Endodermal cell (in vitro differentiated cells): ENCODE measurements at regions not wholly inside any gene's neighbourhood (a gene's known extent, or its start where the extent isn't known, plus 50 kb on each side); places are given as distances from the start of the nearest gene placed in this dataset.
"Not testable (repeated sequence)": the region's sequence is repeated elsewhere in the genome, so short reads cannot be mapped to it uniquely, and the experiment has no call there.

Experiments
- DNase-seq: peaks from one replicate; pipeline ENCODE4 v3.0.0-alpha.2; 2017
- H3K27ac ChIP-seq: 2 replicates; pipeline ENCODE4 v1.5.1; 2013; ENCODE audit warnings: mild to moderate bottlenecking, low read depth, low read length, moderate library complexity
- H3K27me3 ChIP-seq: 2 replicates; pipeline ENCODE4 v1.6.1; 2013; ENCODE audit warnings: mild to moderate bottlenecking, low read length, moderate library complexity; ENCODE audit not compliant: insufficient read depth, control insufficient read depth, poor library complexity, severe bottlenecking
- H3K36me3 ChIP-seq: 2 replicates; pipeline ENCODE4 v1.7.0; 2013; ENCODE audit warnings: mild to moderate bottlenecking, low read length, moderate library complexity; ENCODE audit not compliant: control insufficient read depth, insufficient read depth
- H3K4me1 ChIP-seq: one replicate; pipeline ENCODE4 v1.7.0; 2013; ENCODE audit warnings: low read length; ENCODE audit not compliant: control insufficient read depth, insufficient read depth
- H3K4me3 ChIP-seq: 2 replicates; pipeline ENCODE4 v1.5.1; 2013; ENCODE audit warnings: mild to moderate bottlenecking, low read length, moderate library complexity
- H3K9ac ChIP-seq: 2 replicates; pipeline ENCODE4 v1.6.1; 2013; ENCODE audit warnings: mild to moderate bottlenecking, low read length, moderate library complexity; ENCODE audit not compliant: poor library complexity, severe bottlenecking; ENCODE audit errors: extremely low read depth
- H3K9me3 ChIP-seq: 2 replicates; pipeline ENCODE4 v1.6.1; 2013; ENCODE audit warnings: mild to moderate bottlenecking, low read length, moderate library complexity; ENCODE audit not compliant: control insufficient read depth
- H3K27ac Mint-ChIP-seq: 2 replicates; pipeline ENCODE4 v1.8.0; 2020; ENCODE audit warnings: mixed read lengths
- H3K27me3 Mint-ChIP-seq: 2 replicates; pipeline ENCODE4 v1.8.0; 2021; ENCODE audit warnings: mild to moderate bottlenecking, mixed read lengths; ENCODE audit not compliant: insufficient read depth
- H3K36me3 Mint-ChIP-seq: 2 replicates; pipeline ENCODE4 v1.8.0; 2020; ENCODE audit warnings: low read depth, mixed read lengths
- H3K4me1 Mint-ChIP-seq: 2 replicates; pipeline ENCODE4 v1.8.0; 2020; ENCODE audit warnings: mixed read lengths
- H3K4me3 Mint-ChIP-seq: 2 replicates; pipeline ENCODE4 v1.8.0; 2020; ENCODE audit warnings: mild to moderate bottlenecking, moderate library complexity, mixed read lengths
- H3K9me3 Mint-ChIP-seq: 2 replicates; pipeline ENCODE4 v1.8.0; 2020; ENCODE audit warnings: mild to moderate bottlenecking, mixed read lengths
- WGBS, 2 experiments: methylation state at CpG; one replicate each; pipeline versions ENCODE4 v1.1.5 to v1.1.7; 2013; ENCODE audit warnings: missing lambda C conversion rate in 2 of 2, mixed read lengths in 1 of 2; ENCODE audit not compliant: insufficient coverage in 1 of 2, insufficient read length in 1 of 2; 5-methylcytosine and 5-hydroxymethylcytosine counted together

DNA sequence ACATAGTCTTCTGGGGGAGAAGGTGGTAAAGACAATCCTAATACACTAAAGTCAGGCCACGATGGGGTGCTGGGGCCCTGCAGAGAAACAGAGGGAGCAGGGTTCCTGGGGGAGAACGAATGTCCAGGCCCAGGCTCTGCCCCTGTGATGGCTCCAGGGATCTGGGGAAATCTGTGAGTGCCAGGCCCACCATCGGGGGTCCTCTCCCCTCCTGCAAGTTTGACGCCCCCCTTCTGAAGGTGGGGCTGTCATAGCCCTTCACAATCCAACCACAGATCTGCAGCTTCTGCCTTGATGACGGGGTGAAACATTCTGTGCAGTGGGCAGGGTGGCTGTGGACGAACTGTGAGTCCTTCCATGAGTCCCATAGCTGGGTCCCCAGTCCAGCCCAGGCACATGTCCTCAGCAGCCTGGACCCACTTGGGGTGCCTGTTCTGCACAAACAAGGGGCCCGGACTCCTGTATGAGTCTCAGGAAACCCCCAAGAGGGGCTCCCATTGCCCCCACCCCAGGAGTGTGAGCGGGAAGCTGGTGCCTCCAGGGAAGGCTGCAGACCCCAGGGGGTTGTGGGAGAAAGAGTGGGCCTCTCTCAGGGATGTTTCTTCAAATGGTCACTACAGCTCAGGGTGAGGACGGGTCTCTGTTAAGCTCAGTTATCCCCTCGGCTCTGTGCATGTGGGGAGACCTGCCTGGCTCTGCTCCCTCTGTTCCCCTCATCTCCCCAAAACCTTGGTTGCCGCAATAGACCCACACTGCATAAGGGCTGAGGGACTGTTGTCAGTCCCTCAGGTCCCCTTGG, 134.3 kb downstream of the TNFRSF13B start:
- not testable (repeated sequence) for H3K4me3 Mint-ChIP-seq, H3K4me1 Mint-ChIP-seq, H3K27ac Mint-ChIP-seq, H3K9ac ChIP-seq, H3K27me3 Mint-ChIP-seq, H3K4me1 ChIP-seq, H3K27ac ChIP-seq, H3K36me3 ChIP-seq, DNase-seq, H3K9me3 Mint-ChIP-seq, H3K36me3 Mint-ChIP-seq, H3K9me3 ChIP-seq, H3K4me3 ChIP-seq, H3K27me3 ChIP-seq
- WGBS, 2 experiments, result 91% methylated on average over 5 of the region's 11 CpGs; no CpG with 5 or more reads in 1 of the 2 experiments

DNA sequence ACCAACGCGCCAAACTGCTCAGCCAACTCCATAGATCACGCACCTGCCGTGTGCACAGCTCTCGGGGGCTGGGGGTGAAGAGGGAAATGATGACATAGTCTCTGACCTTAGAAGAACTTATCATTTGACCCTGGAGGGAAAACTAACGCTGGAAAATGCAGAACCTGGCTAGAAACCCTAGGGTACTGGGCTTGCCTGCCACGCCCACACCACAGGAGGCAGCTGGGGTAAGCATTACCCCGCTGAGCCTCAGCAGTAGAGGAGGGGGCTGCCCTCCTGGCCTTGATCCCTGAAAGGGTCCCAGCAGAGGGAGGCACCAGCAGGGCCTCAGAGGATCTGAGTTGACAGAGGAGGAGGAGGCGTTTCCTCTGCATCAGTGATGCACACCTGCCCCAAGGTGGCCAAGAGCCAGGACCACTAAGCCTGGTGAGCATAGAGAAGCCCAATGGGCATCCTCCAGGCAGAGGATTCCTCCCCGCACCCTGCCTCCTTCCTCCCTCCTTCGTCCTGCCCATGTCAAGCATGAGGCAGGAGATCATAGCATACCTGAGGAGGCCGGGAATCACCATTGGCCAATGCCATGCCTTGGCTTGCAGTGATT, 135.5 kb downstream of the TNFRSF13B start:
- H3K4me3 Mint-ChIP-seq, H3K36me3 ChIP-seq, H3K9me3 Mint-ChIP-seq, H3K4me1 Mint-ChIP-seq, H3K9me3 ChIP-seq, H3K27ac Mint-ChIP-seq, H3K36me3 Mint-ChIP-seq, H3K27me3 ChIP-seq, H3K4me1 ChIP-seq, H3K27me3 Mint-ChIP-seq, H3K9ac ChIP-seq, H3K4me3 ChIP-seq, H3K27ac ChIP-seq: not testable (repeated sequence)
- 89% methylated on average over 4 of the region's 12 CpGs; no CpG with 5 or more reads in 1 of the 2 experiments for WGBS, 2 experiments
- DNase-seq, result peak; percentile 73

- H3K27me3 ChIP-seq, H3K4me1 ChIP-seq, H3K36me3 Mint-ChIP-seq, H3K27ac Mint-ChIP-seq, H3K36me3 ChIP-seq, H3K9me3 ChIP-seq, H3K4me3 ChIP-seq, H3K27ac ChIP-seq, H3K4me3 Mint-ChIP-seq, H3K9me3 Mint-ChIP-seq, H3K9ac ChIP-seq, H3K27me3 Mint-ChIP-seq, H3K4me1 Mint-ChIP-seq, DNase-seq: not testable (repeated sequence)
- WGBS, 2 experiments, result 89% methylated on average over 3 of the region's 12 CpGs; no CpG with 5 or more reads in 1 of the 2 experiments
Observed at GRCh38 chr17:16833517-16833916, 138.4 kb downstream of the TNFRSF13B start.

GRCh38 chr17:16832853-16833252, 139.1 kb downstream of the TNFRSF13B start:
- H3K27me3 Mint-ChIP-seq, H3K27ac ChIP-seq, H3K9ac ChIP-seq, H3K4me3 Mint-ChIP-seq, H3K4me1 ChIP-seq, H3K27me3 ChIP-seq, H3K9me3 Mint-ChIP-seq, H3K4me3 ChIP-seq, H3K4me1 Mint-ChIP-seq, H3K9me3 ChIP-seq, DNase-seq, H3K36me3 Mint-ChIP-seq, H3K36me3 ChIP-seq, H3K27ac Mint-ChIP-seq: not testable (repeated sequence)
- 92% methylated on average over 4 of the region's 8 CpGs; no CpG with 5 or more reads in 1 of the 2 experiments for WGBS, 2 experiments

GRCh38 chr17:16832206-16832605, 139.7 kb downstream of the TNFRSF13B start:
- not testable (repeated sequence) for H3K36me3 Mint-ChIP-seq, H3K9me3 ChIP-seq, H3K27ac Mint-ChIP-seq, DNase-seq, H3K36me3 ChIP-seq, H3K27me3 Mint-ChIP-seq, H3K27me3 ChIP-seq, H3K9me3 Mint-ChIP-seq, H3K9ac ChIP-seq, H3K4me1 ChIP-seq, H3K4me3 ChIP-seq, H3K27ac ChIP-seq, H3K4me3 Mint-ChIP-seq, H3K4me1 Mint-ChIP-seq
- 69% methylated on average over 6 of the region's 14 CpGs; no CpG with 5 or more reads in 1 of the 2 experiments for WGBS, 2 experiments

GRCh38 chr17:16830770-16831169, 140.7 kb downstream of the CCDC144A start:
- H3K27me3 Mint-ChIP-seq, H3K9ac ChIP-seq, H3K4me1 Mint-ChIP-seq, H3K4me3 ChIP-seq, H3K27me3 ChIP-seq, H3K9me3 ChIP-seq, H3K4me1 ChIP-seq, H3K36me3 ChIP-seq, H3K27ac Mint-ChIP-seq, H3K36me3 Mint-ChIP-seq, H3K27ac ChIP-seq, H3K4me3 Mint-ChIP-seq, DNase-seq: not testable (repeated sequence)
- H3K9me3 Mint-ChIP-seq, result peaks cover 11% of the 10 kb centered on the region
- 86% methylated on average over 3 of the region's 6 CpGs; no CpG with 5 or more reads in 1 of the 2 experiments for WGBS, 2 experiments
